ENCODE measurements at regions not wholly inside any gene's neighbourhood (a gene's known extent, or its start where the extent isn't known, plus 50 kb on each side); places are given as distances from the start of the nearest gene placed in this dataset.
"Not testable (repeated sequence)": the region's sequence is repeated elsewhere in the genome, so short reads cannot be mapped to it uniquely, and the experiment has no call there.

DNA sequence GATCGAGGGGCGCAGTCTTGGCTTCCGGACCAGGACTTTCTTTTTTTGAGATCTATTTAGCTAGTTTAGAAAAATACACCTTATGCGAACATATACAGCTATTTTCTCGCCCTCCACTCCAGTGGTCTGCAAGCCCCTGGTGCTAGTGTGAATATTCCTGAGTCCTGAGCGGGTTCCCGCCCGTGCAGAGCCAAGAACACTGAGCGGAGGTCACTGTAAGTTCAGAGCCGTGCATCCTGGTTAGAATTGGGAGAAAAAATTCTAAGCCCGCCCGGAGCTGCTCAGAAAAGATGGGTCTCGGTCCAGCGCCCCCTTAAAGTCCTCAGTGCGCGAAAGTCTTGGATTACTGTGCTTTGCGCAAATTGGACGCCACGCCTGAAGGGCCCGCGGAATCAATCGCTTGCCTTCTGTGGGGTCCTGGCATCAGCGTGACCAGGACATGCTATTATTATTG, 117.7 kb downstream of the KCNRG start:
- no peak for DNase-seq
- POLR2A ChIA-PET = interaction anchor here (1.6 to 1.7 kb wide), 2 partner anchors 9 to 51 kb away, joined by 4 to 5 read pairs; no protein-coding TSS in a partner anchor
- intact Hi-C loops (cut with micrococcal nuclease) = loop anchor here (5.0 kb wide), 1 partner anchor 104 kb away; no protein-coding TSS in a partner anchor
- Mint-ChIP-seq H3K4me1 (ENCODE audit: low read depth) (peaks cover 38% of the 10 kb centered on the region), H3K27me3 (peaks cover 62% of the 10 kb centered on the region), H3K27ac (no peak overlapping the region), H3K4me3 (no peak overlapping the region), H3K36me3 (ENCODE audit: low read depth) (no peaks in the 10 kb centered on the region), H3K9me3 (no peaks in the 10 kb centered on the region)
- TF ChIP-seq, protein P1, sequence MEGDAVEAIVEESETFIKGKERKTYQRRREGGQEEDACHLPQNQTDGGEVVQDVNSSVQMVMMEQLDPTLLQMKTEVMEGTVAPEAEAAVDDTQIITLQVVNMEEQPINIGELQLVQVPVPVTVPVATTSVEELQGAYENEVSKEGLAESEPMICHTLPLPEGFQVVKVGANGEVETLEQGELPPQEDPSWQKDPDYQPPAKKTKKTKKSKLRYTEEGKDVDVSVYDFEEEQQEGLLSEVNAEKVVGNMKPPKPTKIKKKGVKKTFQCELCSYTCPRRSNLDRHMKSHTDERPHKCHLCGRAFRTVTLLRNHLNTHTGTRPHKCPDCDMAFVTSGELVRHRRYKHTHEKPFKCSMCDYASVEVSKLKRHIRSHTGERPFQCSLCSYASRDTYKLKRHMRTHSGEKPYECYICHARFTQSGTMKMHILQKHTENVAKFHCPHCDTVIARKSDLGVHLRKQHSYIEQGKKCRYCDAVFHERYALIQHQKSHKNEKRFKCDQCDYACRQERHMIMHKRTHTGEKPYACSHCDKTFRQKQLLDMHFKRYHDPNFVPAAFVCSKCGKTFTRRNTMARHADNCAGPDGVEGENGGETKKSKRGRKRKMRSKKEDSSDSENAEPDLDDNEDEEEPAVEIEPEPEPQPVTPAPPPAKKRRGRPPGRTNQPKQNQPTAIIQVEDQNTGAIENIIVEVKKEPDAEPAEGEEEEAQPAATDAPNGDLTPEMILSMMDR (IDR thresholded peaks at IDR 0.05) = no peak
- CTCF ChIA-PET = interaction anchor here (1.4 kb wide), 1 partner anchor 136 kb away, joined by 3 read pairs; the partner anchor contains the start of gene TRIM13
- ATAC-seq = no peak

DNA sequence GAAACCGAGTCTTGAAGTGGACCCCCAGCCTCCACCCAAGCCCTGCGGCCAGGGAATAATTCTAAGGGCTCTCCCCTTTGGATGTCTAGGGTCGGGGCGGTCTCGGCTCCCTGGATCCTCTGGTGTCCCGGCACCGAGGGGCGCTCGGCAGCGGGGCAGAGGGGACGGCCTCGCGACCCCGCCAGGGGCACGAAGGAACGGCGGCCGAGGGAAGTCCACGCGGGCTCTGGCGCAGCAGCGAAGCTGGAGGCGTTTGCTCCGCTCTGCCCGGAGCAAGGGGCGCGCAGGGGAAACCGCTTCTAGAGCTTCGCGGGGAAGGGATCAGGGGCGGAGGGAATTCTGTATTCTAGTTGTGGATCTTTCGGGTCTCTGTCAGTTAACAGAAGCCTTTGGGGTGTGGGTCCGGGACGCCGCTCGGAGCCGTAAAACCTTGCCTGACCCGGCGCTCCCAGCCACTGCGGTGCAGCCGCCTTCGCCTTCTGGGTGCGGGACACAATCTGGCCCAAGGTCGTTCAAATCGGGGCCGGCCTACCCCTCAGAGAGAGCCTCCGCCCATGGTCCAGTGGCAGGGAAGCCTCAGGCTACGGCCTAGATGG, 118.2 kb downstream of the KCNRG start:
- intact Hi-C loops (cut with micrococcal nuclease) = loop anchor here (5.0 kb wide), 1 partner anchor 104 kb away; no protein-coding TSS in a partner anchor
- Mint-ChIP-seq H3K36me3 (ENCODE audit: low read depth) (no peaks in the 10 kb centered on the region), H3K27me3 (peaks cover 58% of the 10 kb centered on the region), H3K4me1 (ENCODE audit: low read depth) (peaks cover 33% of the 10 kb centered on the region), H3K4me3 (no peak overlapping the region), H3K9me3 (no peaks in the 10 kb centered on the region), H3K27ac (no peak overlapping the region)
- ATAC-seq (no peak), DNase-seq (no peak)
- POLR2A ChIA-PET = interaction anchor here (1.6 kb wide), 1 partner anchor 10 kb away, joined by 4 read pairs; no protein-coding TSS in a partner anchor
- TF ChIP-seq, protein P1 (IDR thresholded peaks at IDR 0.05) = no peak
- CTCF ChIA-PET = no interaction called here

DNA sequence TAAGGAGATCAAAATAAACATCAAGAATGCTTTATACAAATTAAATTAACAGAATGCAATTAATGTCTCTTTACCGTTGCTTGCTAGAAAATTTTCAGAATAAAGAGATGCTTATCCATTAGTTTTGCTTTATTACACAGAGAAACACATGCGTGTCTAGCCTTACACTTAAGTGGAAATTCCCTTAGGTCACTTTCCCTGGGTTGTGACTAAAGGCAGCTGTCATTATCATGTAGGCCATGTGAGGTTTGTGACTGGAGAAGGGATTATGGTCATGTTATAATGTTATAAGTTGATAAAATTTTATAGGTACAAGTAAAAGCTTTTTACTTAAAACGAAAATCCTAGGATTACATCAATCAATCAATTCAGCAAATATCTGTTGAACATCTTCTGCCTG, 121.0 kb downstream of the KCNRG start:
- intact Hi-C loops (cut with micrococcal nuclease) = no loop called here
- Mint-ChIP-seq H3K27me3 (peaks cover 38% of the 10 kb centered on the region), H3K36me3 (ENCODE audit: low read depth) (no peaks in the 10 kb centered on the region), H3K4me3 (no peak overlapping the region), H3K27ac (no peak overlapping the region), H3K4me1 (ENCODE audit: low read depth) (peaks cover 26% of the 10 kb centered on the region), H3K9me3 (no peaks in the 10 kb centered on the region)
- ATAC-seq = no peak
- ChIA-PET CTCF (interaction anchor here (1.1 kb wide), 1 partner anchor 139 kb away, joined by 3 read pairs; no protein-coding TSS in a partner anchor), POLR2A (no interaction called here)
- TF ChIP-seq, protein P1 (IDR thresholded peaks at IDR 0.05) = no peak
- DNase-seq = no peak

DNA sequence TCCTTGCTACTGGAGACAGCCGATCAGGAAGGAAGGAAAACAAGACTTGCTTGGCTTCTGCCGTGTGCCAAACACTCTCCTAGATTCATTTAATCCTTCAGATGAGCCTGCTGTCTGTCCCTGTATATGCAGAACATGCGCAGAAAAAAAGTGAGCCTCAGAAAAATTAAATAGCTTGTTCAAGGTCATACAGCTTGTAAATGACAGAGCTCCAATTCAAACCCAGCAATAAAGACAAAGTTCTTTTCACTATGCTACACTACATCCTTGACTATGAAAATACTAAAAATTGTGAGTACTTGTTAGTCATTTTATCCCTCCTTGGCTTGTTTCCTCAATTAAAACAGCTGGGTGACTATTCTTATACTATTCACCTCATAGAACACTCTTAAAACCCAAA, 121.4 kb downstream of the KCNRG start:
- CTCF ChIA-PET = interaction anchor here (1.1 kb wide), 1 partner anchor 139 kb away, joined by 3 read pairs; no protein-coding TSS in a partner anchor

DNA sequence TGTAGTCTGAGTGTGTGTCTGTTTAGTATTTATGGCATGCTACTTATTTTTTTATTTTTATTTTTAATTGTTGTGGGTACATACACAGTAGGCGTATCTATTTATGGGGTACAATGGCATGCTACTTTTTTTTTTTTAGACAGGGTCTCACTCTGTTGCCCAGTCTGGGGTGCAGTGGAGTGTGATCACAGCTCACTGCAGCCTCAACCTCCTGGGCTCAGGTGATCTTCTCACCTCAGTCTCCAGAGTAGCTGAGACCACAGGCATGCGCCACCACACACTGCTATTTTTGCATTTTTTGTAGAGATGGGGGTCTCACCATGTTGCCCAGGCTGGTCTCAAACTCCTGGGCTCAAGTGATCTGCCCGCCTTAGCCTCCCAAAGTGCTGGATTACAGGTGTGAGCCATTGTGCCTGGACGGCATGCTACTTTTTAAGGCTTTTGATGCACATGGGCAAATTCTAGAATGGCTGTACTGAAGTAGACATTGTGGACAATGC, 124.2 kb downstream of the KCNRG start:
- intact Hi-C loops (cut with micrococcal nuclease); DNase-seq; H3K27ac Mint-ChIP-seq; H3K36me3 Mint-ChIP-seq (ENCODE audit: low read depth); ATAC-seq; H3K4me3 Mint-ChIP-seq; H3K9me3 Mint-ChIP-seq; CTCF ChIA-PET; POLR2A ChIA-PET; H3K4me1 Mint-ChIP-seq (ENCODE audit: low read depth): not testable (repeated sequence)
- H3K27me3 Mint-ChIP-seq = peaks cover 13% of the 10 kb centered on the region

More for the DNA sequence above, 121.4 kb downstream of the KCNRG start:
- H3K27me3 Mint-ChIP-seq = peaks cover 36% of the 10 kb centered on the region
- TF ChIP-seq, protein P1 (IDR thresholded peaks at IDR 0.05) = no peak
- DNase-seq (no peak), ATAC-seq (no peak)
- POLR2A ChIA-PET = no interaction called here
- H3K9me3 Mint-ChIP-seq = no peaks in the 10 kb centered on the region
- H3K4me1 Mint-ChIP-seq (ENCODE audit: low read depth) = peaks cover 21% of the 10 kb centered on the region
- H3K27ac Mint-ChIP-seq = no peak overlapping the region
- H3K4me3 Mint-ChIP-seq = no peak overlapping the region
- intact Hi-C loops (cut with micrococcal nuclease) = no loop called here
- H3K36me3 Mint-ChIP-seq (ENCODE audit: low read depth) = no peaks in the 10 kb centered on the region
